ENCODE measurements at regions not wholly inside any gene's neighbourhood (a gene's known extent, or its start where the extent isn't known, plus 50 kb on each side); places are given as distances from the start of the nearest gene placed in this dataset.

- H3K27me3 ChIP-seq (replicated peaks in 1 of 4; ENCODE audit: control insufficient read depth in 3 of 4, extremely low read depth in 1 of 4, insufficient read depth in 3 of 4, low read length in 3 of 4) = no peaks in the 10 kb centered on the region
- no peaks in the 10 kb centered on the region for H3K79me1 ChIP-seq (ENCODE audit: low read depth, low read length)
- no peaks in the 10 kb centered on the region for H3K79me2 ChIP-seq (ENCODE audit: control insufficient read depth in 1 of 2, insufficient read depth in 2 of 2, low read length in 2 of 2)
- no peak overlapping the region for H2BK20ac ChIP-seq (ENCODE audit: low read length)
- no peak overlapping the region for H3K18ac ChIP-seq (ENCODE audit: extremely low read depth, low read length)
- no peak for TF ChIP-seq USF2 (IDR thresholded peaks at IDR 0.05; ENCODE audit: low read length)
- no peak for TF ChIP-seq JUN (IDR thresholded peaks at IDR 0.05; ENCODE audit: low read depth, low read length)
- no peak for TF ChIP-seq SAP30 (IDR thresholded peaks at IDR 0.05; ENCODE audit: insufficient read depth, insufficient replicate concordance, low read length)
- no peak for TF ChIP-seq SIRT6 (IDR thresholded peaks at IDR 0.05; ENCODE audit: low read length)
- no peak for TF ChIP-seq SIN3A (conservative IDR thresholded peaks at IDR 0.05 in 1 of 2, IDR thresholded peaks at IDR 0.05 in 1 of 2; ENCODE audit: low read depth in 1 of 2, low read length in 2 of 2)
- no peak for TF ChIP-seq MAFK (IDR thresholded peaks at IDR 0.05; ENCODE audit: low read depth, low read length)
- no peak for TF ChIP-seq E2F6 (IDR thresholded peaks at IDR 0.05)
- no peak for TF ChIP-seq RFX5 (IDR thresholded peaks at IDR 0.05; ENCODE audit: borderline replicate concordance, low read depth, low read length)
- no peak for TF ChIP-seq RXRA (IDR thresholded peaks at IDR 0.05; ENCODE audit: insufficient read depth, low read depth, low read length)
- POLR2A ChIA-PET (ENCODE audit: partially characterized antibody) = no interaction called here
- no peak overlapping the region for H3K4ac ChIP-seq (replicated peaks; ENCODE audit: insufficient read length, low read depth, low read length)
- H3K9ac ChIP-seq (replicated peaks in 1 of 4; ENCODE audit: extremely low read depth in 1 of 4, low read depth in 3 of 4, low read length in 3 of 4) = no peak overlapping the region
- no peak for DNase-seq (ENCODE audit: low read depth in 1 of 2, low spot score in 2 of 2)
- no peak overlapping the region for H3K27ac ChIP-seq (ENCODE audit: low read depth, low read length)
- no peak overlapping the region for H3K56ac ChIP-seq (replicated peaks; ENCODE audit: insufficient read length, low read depth, low read length)
- no peak overlapping the region for H4K8ac ChIP-seq (ENCODE audit: extremely low read depth, insufficient read depth, low read length)
- H2AFZ ChIP-seq (ENCODE audit: low read length) = no peak overlapping the region
- H2BK12ac ChIP-seq (ENCODE audit: low read depth, low read length) = no peak overlapping the region
- no peak overlapping the region for H2BK5ac ChIP-seq (ENCODE audit: low read depth, low read length)
- no peak overlapping the region for H2BK15ac ChIP-seq (ENCODE audit: low read length)
- H3K23me2 ChIP-seq (ENCODE audit: low read depth, low read length) = no peaks in the 10 kb centered on the region
- H4K91ac ChIP-seq (replicated peaks; ENCODE audit: insufficient read length, low read length) = no peak overlapping the region
- no peak overlapping the region for H3K4me2 ChIP-seq (ENCODE audit: insufficient read depth in 1 of 2, low read depth in 2 of 2, low read length in 2 of 2)
- 84% methylated on average over 4 of the region's 4 CpGs; no CpG with 5 or more reads in 1 of the 2 experiments for WGBS, 2 experiments (ENCODE audit: extremely low coverage in 1 of 2, insufficient coverage in 1 of 2, insufficient read length in 1 of 2, insufficient replicate concordance in 2 of 2, low coverage in 1 of 2, low lambda C conversion rate in 2 of 2, missing lambda C conversion rate in 1 of 2)
- H3K4me3 ChIP-seq (ENCODE audit: extremely low read depth in 1 of 4, insufficient read depth in 2 of 4, low read depth in 3 of 4, low read length in 4 of 4) = no peak overlapping the region
- FAIRE-seq = no peak
- CTCF ChIA-PET (ENCODE audit: partially characterized antibody) = interaction anchor here (0.6 to 0.7 kb wide), 2 partner anchors 13 to 813 kb away, joined by 3 read pairs; no protein-coding TSS in a partner anchor
- no peak overlapping the region for H2BK120ac ChIP-seq (replicated peaks; ENCODE audit: low read depth, low read length)
- H3K4me1 ChIP-seq (replicated peaks in 1 of 4; ENCODE audit: control insufficient read depth in 3 of 4, insufficient read depth in 4 of 4, low read length in 3 of 4) = no peaks in the 10 kb centered on the region
- no peak overlapping the region for H3K23ac ChIP-seq (ENCODE audit: insufficient read length)
- no peak overlapping the region for H3K14ac ChIP-seq (ENCODE audit: insufficient read length)
- no peaks in the 10 kb centered on the region for H4K20me1 ChIP-seq (replicated peaks in 1 of 2; ENCODE audit: control insufficient read depth in 1 of 2, insufficient read depth in 2 of 2, low read length in 2 of 2)
- no peak overlapping the region for H2AK5ac ChIP-seq (ENCODE audit: low read depth, low read length)
- H4K5ac ChIP-seq (ENCODE audit: insufficient read length, low read depth, low read length) = no peak overlapping the region
- no peaks in the 10 kb centered on the region; a peak in 1 of 8 replicates for H3K36me3 ChIP-seq (ENCODE audit: control insufficient read depth in 2 of 4, insufficient read depth in 4 of 4, low read length in 3 of 4)
- H3K9me3 ChIP-seq (ENCODE audit: insufficient read depth in 2 of 2, low read depth in 1 of 2, low read length in 1 of 2) = no peaks in the 10 kb centered on the region
Measured at GRCh38 chr6:126118058-126118755, 131.9 kb downstream of the TRMT11 start.

Data from H1 (cell line).